WTC11 (cell line): ENCODE measurements at regions not wholly inside any gene's neighbourhood (a gene's known extent, or its start where the extent isn't known, plus 50 kb on each side); places are given as distances from the start of the nearest gene placed in this dataset.

Experiments used
- ATAC-seq: fragments of 200-7000 bp; cut with Tn5 transposase; 2 replicates; pipeline ENCODE4 v1.10.0; 2021; ENCODE audit warnings: mild to moderate bottlenecking, moderate library complexity
- CTCF ChIA-PET: fragments of 300-600 bp; sonication (Branson Sonifier 250); formaldehyde crosslinking; loops from one replicate; lab custom pipeline; 2021; ENCODE audit warnings: antibody characterized with exemption; lab: Charles Lee
- POLR2A ChIA-PET: fragments of 350-600 bp; sonication (Branson Sonifier 250); formaldehyde crosslinking; loops from one replicate; lab custom pipeline; 2021; ENCODE audit warnings: antibody characterized with exemption; lab: Charles Lee
- DNase-seq: peaks from one replicate; pipeline ENCODE4 v3.0.0; 2021; ENCODE audit warnings: low spot score
- H3K27ac Mint-ChIP-seq: 2 replicates; pipeline ENCODE4 v1.8.0; 2021; ENCODE audit warnings: mixed read lengths
- H3K27me3 Mint-ChIP-seq: 2 replicates; pipeline ENCODE4 v1.8.0; 2021; ENCODE audit warnings: low read depth, mild to moderate bottlenecking, moderate library complexity, mixed read lengths
- H3K36me3 Mint-ChIP-seq: 2 replicates; pipeline ENCODE4 v1.8.0; 2021; ENCODE audit warnings: mixed read lengths
- H3K4me1 Mint-ChIP-seq: 2 replicates; pipeline ENCODE4 v1.8.0; 2022; ENCODE audit warnings: mixed read lengths
- H3K4me3 Mint-ChIP-seq: 2 replicates; pipeline ENCODE4 v1.8.0; 2021; ENCODE audit warnings: mild to moderate bottlenecking, moderate library complexity, mixed read lengths
- H3K9me3 Mint-ChIP-seq: 2 replicates; pipeline ENCODE4 v1.8.0; 2021; ENCODE audit warnings: mixed read lengths
- ATF1 ChIP-seq: sonication (generic); formaldehyde crosslinking; IDR thresholded peaks from 2 replicates; pipeline ENCODE4 v1.8.1; 2023; ENCODE audit warnings: mild to moderate bottlenecking, moderate library complexity, missing genetic modification reagents
- CBFB ChIP-seq: sonication (generic); formaldehyde crosslinking; IDR thresholded peaks from 2 replicates; pipeline ENCODE4 v1.8.1; 2022; ENCODE audit warnings: mild to moderate bottlenecking, low read depth, missing genetic modification reagents
- CREB1 ChIP-seq: sonication (generic); formaldehyde crosslinking; IDR thresholded peaks from 2 replicates; pipeline ENCODE4 v1.8.0; 2023; ENCODE audit warnings: mild to moderate bottlenecking, missing genetic modification reagents
- E2F1 ChIP-seq: sonication (generic); formaldehyde crosslinking; IDR thresholded peaks from 2 replicates; pipeline ENCODE4 v1.8.0; 2022; ENCODE audit warnings: mild to moderate bottlenecking, missing genetic modification reagents
- E2F5 ChIP-seq: sonication (generic); formaldehyde crosslinking; IDR thresholded peaks from 2 replicates; pipeline ENCODE4 v1.8.1; 2022; ENCODE audit warnings: mild to moderate bottlenecking, moderate library complexity, missing genetic modification reagents
- IRF1 ChIP-seq: sonication (generic); formaldehyde crosslinking; IDR thresholded peaks from 2 replicates; pipeline ENCODE4 v1.8.0; 2023; ENCODE audit warnings: missing genetic modification reagents
- TEAD1 ChIP-seq: sonication (generic); formaldehyde crosslinking; IDR thresholded peaks from 2 replicates; pipeline ENCODE4 v1.8.0; 2022; ENCODE audit warnings: mild to moderate bottlenecking, missing genetic modification reagents
- USF1 ChIP-seq: sonication (generic); formaldehyde crosslinking; IDR thresholded peaks from 2 replicates; pipeline ENCODE4 v1.8.0; 2022; ENCODE audit warnings: mild to moderate bottlenecking, missing genetic modification reagents
- ZBTB21 ChIP-seq: sonication (generic); formaldehyde crosslinking; IDR thresholded peaks from 2 replicates; pipeline ENCODE4 v1.8.1; 2023; ENCODE audit warnings: mild to moderate bottlenecking, missing genetic modification reagents, borderline replicate concordance
- ZMAT4 ChIP-seq: fragments of 250-450 bp; sonication (Bioruptor Pico); IDR thresholded peaks from 2 replicates; pipeline ENCODE4 v1.9.0; 2021; ENCODE audit warnings: mild to moderate bottlenecking
- ZNF138 ChIP-seq: sonication (generic); formaldehyde crosslinking; conservative IDR thresholded peaks from 2 replicates; pipeline ENCODE4 v1.8.1; 2022; ENCODE audit warnings: mild to moderate bottlenecking, moderate library complexity, missing genetic modification reagents
- ZNF281 ChIP-seq: sonication (generic); formaldehyde crosslinking; IDR thresholded peaks from 2 replicates; pipeline ENCODE4 v1.8.0; 2023; ENCODE audit warnings: mild to moderate bottlenecking, missing genetic modification reagents
- ZNF396 ChIP-seq: fragments of 250-450 bp; sonication (Bioruptor Pico); IDR thresholded peaks from 2 replicates; pipeline ENCODE4 v1.8.0; 2021; ENCODE audit warnings: mild to moderate bottlenecking, moderate library complexity, borderline replicate concordance
- ZNF416 ChIP-seq: fragments of 250-450 bp; sonication (Bioruptor Pico); IDR thresholded peaks from 2 replicates; pipeline ENCODE4 v1.9.0; 2021; ENCODE audit warnings: mild to moderate bottlenecking, inconsistent platforms

GRCh38 chr7:68295386-68295785 is 1298.8 kb downstream of the TYW1 start:
- DNase-seq (no peak), ATAC-seq (no peak)
- H3K27me3 Mint-ChIP-seq, result no peaks in the 10 kb centered on the region; the same call in 1 of the 2 replicates
- no peak overlapping the region for H3K4me3 Mint-ChIP-seq
- peaks cover 48% of the 10 kb centered on the region for H3K9me3 Mint-ChIP-seq
- ChIA-PET CTCF (no interaction called here), POLR2A (no interaction called here)
- peaks cover 21% of the 10 kb centered on the region for H3K4me1 Mint-ChIP-seq
- TF ChIP-seq ZNF138, result no peak
- no peak for TF ChIP-seq ZNF396
- no peak for TF ChIP-seq ZBTB21
- no peak for TF ChIP-seq ZNF281 (CRISPR knock-in tag)
- no peak for TF ChIP-seq CBFB (CRISPR knock-in tag)
- no peak for TF ChIP-seq E2F1 (CRISPR knock-in tag)
- TF ChIP-seq ATF1 (CRISPR knock-in tag), result no peak
- H3K27ac Mint-ChIP-seq, result no peak overlapping the region
- H3K36me3 Mint-ChIP-seq, result peaks cover 38% of the 10 kb centered on the region

- DNase-seq, result no peak
- TF ChIP-seq ZNF416 (CRISPR knock-in tag), result no peak
- POLR2A ChIA-PET, result no interaction called here
These were observed 1293.7 kb upstream of the AUTS2 start for GRCh38 chr7:68304536-68304935.

GRCh38 chr7:68306692-68307107 is 1291.6 kb upstream of the AUTS2 start:
- POLR2A ChIA-PET, result interaction anchor here (0.6 kb wide), 1 partner anchor 174 kb away, joined by 3 read pairs; no protein-coding TSS in a partner anchor
- H3K9me3 Mint-ChIP-seq, result peaks cover 3% of the 10 kb centered on the region
- ATAC-seq, result no peak

More at GRCh38 chr7:68304536-68304935, 1293.7 kb upstream of the AUTS2 start:
- ATAC-seq, result no peak
- Mint-ChIP-seq H3K9me3 (peaks cover 3% of the 10 kb centered on the region), H3K4me3 (no peak overlapping the region), H3K36me3 (no peaks in the 10 kb centered on the region), H3K4me1 (no peaks in the 10 kb centered on the region), H3K27me3 (no peaks in the 10 kb centered on the region), H3K27ac (no peak overlapping the region)
- CTCF ChIA-PET, result interaction anchor here (0.7 kb wide), 1 partner anchor 522 kb away, joined by 3 read pairs; no protein-coding TSS in a partner anchor

More at GRCh38 chr7:68306692-68307107, 1291.6 kb upstream of the AUTS2 start:
- CTCF ChIA-PET, result interaction anchor here (0.6 kb wide), 1 partner anchor 673 kb away, joined by 4 read pairs; no protein-coding TSS in a partner anchor
- TF ChIP-seq TEAD1 (CRISPR knock-in tag) (no peak), USF1 (CRISPR knock-in tag) (no peak), E2F5 (no peak), CREB1 (CRISPR knock-in tag) (no peak), ZMAT4 (no peak), IRF1 (CRISPR knock-in tag) (no peak)
- H3K4me3 Mint-ChIP-seq, result no peak overlapping the region
- no peaks in the 10 kb centered on the region for H3K36me3 Mint-ChIP-seq
- DNase-seq, result no peak
- H3K4me1 Mint-ChIP-seq, result no peaks in the 10 kb centered on the region
- no peak overlapping the region for H3K27ac Mint-ChIP-seq
- H3K27me3 Mint-ChIP-seq, result no peaks in the 10 kb centered on the region
